HCT116 (cell line): ENCODE measurements at regions not wholly inside any gene's neighbourhood (a gene's known extent, or its start where the extent isn't known, plus 50 kb on each side); places are given as distances from the start of the nearest gene placed in this dataset.

Experiments
- ATAC-seq: fragments of 200-7000 bp; cut with Tn5 transposase; 2 replicates; pipeline ENCODE4 v1.9.1; 2020; ENCODE audit warnings: mild to moderate bottlenecking, moderate library complexity
- BruUV-seq: library from RNA; stranded (reverse); fragments of 400-500 nt; replicated peaks from 2 replicates; lab custom pipeline; 2021; lab: Mats Ljungman, UMichigan
- CTCF ChIA-PET: fragments of 300-600 bp; sonication (Branson Sonifier 250); formaldehyde crosslinking; loops from one replicate; lab custom pipeline; 2021; ENCODE audit warnings: antibody characterized with exemption; lab: Charles Lee
- POLR2A ChIA-PET: fragments of 300-600, 350-600 bp; sonication (Branson Sonifier 250); formaldehyde crosslinking; loops from one replicate; lab custom pipeline; 2021; ENCODE audit warnings: antibody characterized with exemption; lab: Charles Lee
- RAD21 ChIA-PET, 2 experiments: fragments of 300-600 bp; sonication (Branson Sonifier 250); formaldehyde crosslinking; loops; one replicate each; lab custom pipeline; 2023; ENCODE audit warnings: low total read pairs in 2 of 2; ENCODE audit not compliant: uncharacterized antibody in 2 of 2, unreplicated experiment in 2 of 2, low non-redundant PET in 1 of 2; lab: Charles Lee
- DNase-seq: peaks from one replicate; pipeline ENCODE4 v3.0.0-alpha.2; 2010; ENCODE audit warnings: low read depth, low spot score
- H2AFZ ChIP-seq: fragments of 200-600 bp; shearing (Covaris generic), sonication (generic); 2 replicates; pipeline ENCODE4 v1.6.1; 2017; ENCODE audit warnings: low read depth, mixed run types, mixed read lengths, antibody characterized with exemption, low read length; ENCODE audit not compliant: poor library complexity, severe bottlenecking
- H3K27ac ChIP-seq: 2 replicates; pipeline ENCODE4 v1.5.1; 2012; ENCODE audit warnings: low read depth, low read length
- H3K27me3 ChIP-seq: fragments of 200-600 bp; sonication (generic); 2 replicates; pipeline ENCODE4 v1.6.1; 2016; ENCODE audit warnings: mixed run types, low read length, mixed read lengths; ENCODE audit not compliant: insufficient read depth
- H3K36me3 ChIP-seq, 2 experiments: fragments of 200-500 bp in 1 of 2; fragments of 200-600 bp in 1 of 2; sonication (Bioruptor generic) in 1 of 2; sonication (generic) in 1 of 2; 2 replicates each; pipeline versions ENCODE4 v1.5.1 to v1.6.1; 2014 to 2016; ENCODE audit warnings: low read length in 2 of 2, inconsistent platforms in 1 of 2, mixed read lengths in 1 of 2, mixed run types in 1 of 2; ENCODE audit not compliant: insufficient read depth in 2 of 2, control insufficient read depth in 1 of 2
- H3K4me1 ChIP-seq, 2 experiments: fragments of 200-600 bp in 1 of 2; sonication (generic) in 1 of 2; 2 replicates each; pipeline versions ENCODE4 v1.5.1 to v1.6.1; 2012 to 2017; ENCODE audit warnings: low read length in 2 of 2, inconsistent platforms in 1 of 2, mild to moderate bottlenecking in 1 of 2, mixed read lengths in 1 of 2, mixed run types in 1 of 2, moderate library complexity in 1 of 2; ENCODE audit not compliant: insufficient read depth in 2 of 2, control insufficient read depth in 1 of 2
- H3K4me2 ChIP-seq: fragments of 200-600 bp; sonication (generic); 2 replicates; pipeline ENCODE4 v1.6.1; 2017; ENCODE audit warnings: mixed run types, low read length, mixed read lengths
- H3K4me3 ChIP-seq, 2 experiments: fragments of 200-600 bp in 1 of 2; sonication (generic) in 1 of 2; replicated peaks in 1 of 2; 2 replicates each; pipeline ENCODE4 v1.5.1; 2011 to 2016; ENCODE audit warnings: low read length in 2 of 2, control low read depth in 1 of 2, low read depth in 1 of 2, mild to moderate bottlenecking in 1 of 2, mixed read lengths in 1 of 2, mixed run types in 1 of 2
- H3K79me2 ChIP-seq: fragments of 200-600 bp; sonication (generic); 2 replicates; pipeline ENCODE4 v1.6.1; 2017; ENCODE audit warnings: mild to moderate bottlenecking, mixed run types, low read length, moderate library complexity, mixed read lengths; ENCODE audit not compliant: insufficient read depth
- H3K9ac ChIP-seq: fragments of 200-600 bp; sonication (generic); 2 replicates; pipeline ENCODE4 v1.6.1; 2016; ENCODE audit warnings: low read length, mixed read lengths
- H3K9me2 ChIP-seq: fragments of 200-600 bp; sonication (generic), shearing (Covaris generic); 2 replicates; pipeline ENCODE4 v1.6.1; 2017; ENCODE audit warnings: mixed run types, mild to moderate bottlenecking, moderate library complexity; ENCODE audit not compliant: insufficient read depth
- H3K9me3 ChIP-seq, 2 experiments: fragments of 200-500 bp in 1 of 2; fragments of 200-600 bp in 1 of 2; sonication (Bioruptor generic) in 1 of 2; sonication (generic) in 1 of 2; 2 replicates each; pipeline ENCODE4 v1.6.1; 2014 to 2017; ENCODE audit warnings: low read length in 2 of 2, mixed read lengths in 2 of 2, inconsistent platforms in 1 of 2, low read depth in 1 of 2, mild to moderate bottlenecking in 1 of 2, mixed run types in 1 of 2, moderate library complexity in 1 of 2; ENCODE audit not compliant: control insufficient read depth in 1 of 2, insufficient read depth in 1 of 2
- H4K20me1 ChIP-seq: fragments of 200-600 bp; sonication (generic), shearing (Covaris generic); 2 replicates; pipeline ENCODE4 v1.6.1; 2017; ENCODE audit warnings: mixed run types, mild to moderate bottlenecking, moderate library complexity; ENCODE audit not compliant: insufficient read depth
- ELF1 ChIP-seq: IDR thresholded peaks from 2 replicates; pipeline ENCODE4 v1.6.1; 2012; ENCODE audit warnings: low read depth, borderline replicate concordance
- EZH2phosphoT487 ChIP-seq: fragments of 200-600 bp; IDR thresholded peaks from 2 replicates; pipeline ENCODE4 v1.6.1; 2018; ENCODE audit warnings: antibody characterized with exemption, borderline replicate concordance
- FOSL1 ChIP-seq: IDR thresholded peaks from 2 replicates; pipeline ENCODE4 v1.6.1; 2012; ENCODE audit warnings: low read depth
- MAX ChIP-seq: IDR thresholded peaks from 2 replicates; pipeline ENCODE4 v1.6.1; 2012
- REST ChIP-seq: IDR thresholded peaks from 2 replicates; pipeline ENCODE4 v1.6.1; 2012; ENCODE audit warnings: low read depth
- TCF7L2 ChIP-seq: IDR thresholded peaks from 2 replicates; pipeline ENCODE4 v1.7.0; 2011; ENCODE audit warnings: borderline replicate concordance, inconsistent platforms; ENCODE audit not compliant: insufficient read depth, insufficient read length; ENCODE audit errors: extremely low read depth
- ZFX ChIP-seq: fragments of 450-650 bp; IDR thresholded peaks from 2 replicates; pipeline ENCODE4 v1.6.1; 2017
- ZNF274 ChIP-seq: fragments of 200-500 bp; sonication (Bioruptor generic); IDR thresholded peaks from 2 replicates; pipeline ENCODE4 v1.6.1; 2014; ENCODE audit warnings: mild to moderate bottlenecking, low read depth, low read length, inconsistent platforms
- intact Hi-C: fragments of 100-400 bp; cut with micrococcal nuclease; formaldehyde crosslinking; loops from 2 replicates; pipeline ENCODE4 v1.10.0; 2022

GRCh38 chr5:135115591-135115990 lies 81.6 kb upstream of the PITX1 start:
- H3K27me3 ChIP-seq = no peaks in the 10 kb centered on the region
- H3K27ac ChIP-seq = no peak overlapping the region
- BruUV-seq = no TSS peak
- ATAC-seq = no peak
- no peak for DNase-seq
- TF ChIP-seq ZFX (no peak), ELF1 (no peak), TCF7L2 (no peak), REST (no peak), EZH2phosphoT487 (no peak), ZNF274 (no peak), MAX (no peak), FOSL1 (no peak)
- TF ChIP-seq, all 23 proteins: peak for 0
- Histone ChIP-seq H2AFZ (no peak overlapping the region), H3K9me2 (no peaks in the 10 kb centered on the region), H3K4me3 (no peak overlapping the region), H4K20me1 (no peaks in the 10 kb centered on the region), H3K79me2 (no peaks in the 10 kb centered on the region), H3K4me1 (peaks cover 0 to 15% of the 10 kb centered on the region in 2 experiments; a peak in 1 of 4 replicates), H3K9ac (no peak overlapping the region), H3K36me3 (no peaks in the 10 kb centered on the region), H3K9me3 (no peaks in the 10 kb centered on the region), H3K4me2 (no peak overlapping the region)
- ChIA-PET RAD21 (no interaction called here), CTCF (no interaction called here), POLR2A (no interaction called here)
- intact Hi-C loops = no loop called here
